HEK293T (cell line): ENCODE measurements at regions not wholly inside any gene's neighbourhood (a gene's known extent, or its start where the extent isn't known, plus 50 kb on each side); places are given as distances from the start of the nearest gene placed in this dataset.

ENCODE experiments used
- CTCF ChIA-PET: fragments of 350-600 bp; formaldehyde crosslinking; extraction: SDS; loops from one replicate; lab custom pipeline; 2021; ENCODE audit warnings: antibody characterized with exemption, inconsistent platforms; lab: Yijun Ruan, JAX
- POLR2A ChIA-PET: fragments of 350-600 bp; formaldehyde crosslinking; extraction: SDS; loops from one replicate; lab custom pipeline; 2020; ENCODE audit warnings: antibody characterized with exemption, inconsistent platforms; lab: Yijun Ruan, JAX
- DNase-seq: peaks from one replicate; pipeline ENCODE4 v3.0.0; 2012; ENCODE audit warnings: mixed read lengths; ENCODE audit errors: extremely low spot score
- ARNT ChIP-seq: fragments of 450-650 bp; IDR thresholded peaks from 2 replicates; pipeline ENCODE4 v1.6.1; 2017; ENCODE audit warnings: mild to moderate bottlenecking
- BHLHE40 ChIP-seq: fragments of 450-650 bp; IDR thresholded peaks from 2 replicates; pipeline ENCODE4 v1.6.1; 2016; ENCODE audit warnings: mild to moderate bottlenecking, moderate library complexity, borderline replicate concordance
- CTBP1 ChIP-seq: fragments of 450-650 bp; IDR thresholded peaks from 2 replicates; pipeline ENCODE4 v1.6.1; 2016; ENCODE audit warnings: borderline replicate concordance
- ELF4 ChIP-seq: fragments of 450-650 bp; IDR thresholded peaks from 2 replicates; pipeline ENCODE4 v1.6.1; 2017; ENCODE audit warnings: antibody characterized with exemption
- FOXA1 ChIP-seq: fragments of 450-650 bp; IDR thresholded peaks from 2 replicates; pipeline ENCODE4 v1.6.1; 2016; ENCODE audit warnings: mild to moderate bottlenecking
- FOXK2 ChIP-seq: fragments of 450-650 bp; IDR thresholded peaks from 2 replicates; pipeline ENCODE4 v1.6.1; 2016; ENCODE audit warnings: mild to moderate bottlenecking
- FOXM1 ChIP-seq: fragments of 450-650 bp; IDR thresholded peaks from 2 replicates; pipeline ENCODE4 v1.6.1; 2017; ENCODE audit warnings: mild to moderate bottlenecking, borderline replicate concordance
- HDGF ChIP-seq: fragments of 450-650 bp; IDR thresholded peaks from 2 replicates; pipeline ENCODE4 v1.6.1; 2017; ENCODE audit warnings: antibody characterized with exemption, borderline replicate concordance
- L3MBTL2 ChIP-seq: fragments of 450-650 bp; conservative IDR thresholded peaks from 2 replicates; pipeline ENCODE4 v1.6.1; 2016; ENCODE audit warnings: mild to moderate bottlenecking
- LEF1 ChIP-seq: fragments of 450-650 bp; IDR thresholded peaks from 2 replicates; pipeline ENCODE4 v1.6.1; 2017; ENCODE audit warnings: mild to moderate bottlenecking, borderline replicate concordance
- NFRKB ChIP-seq: fragments of 450-650 bp; IDR thresholded peaks from 2 replicates; pipeline ENCODE4 v1.6.1; 2016; ENCODE audit warnings: mild to moderate bottlenecking, moderate library complexity
- SP1 ChIP-seq: fragments of 450-650 bp; IDR thresholded peaks from 2 replicates; pipeline ENCODE4 v1.6.1; 2017
- SUZ12 ChIP-seq: fragments of 450-650 bp; IDR thresholded peaks from 2 replicates; pipeline ENCODE4 v1.6.1; 2016; ENCODE audit warnings: mild to moderate bottlenecking
- TARDBP ChIP-seq: fragments of 450-650 bp; IDR thresholded peaks from 2 replicates; pipeline ENCODE4 v1.6.1; 2016
- ZNF384 ChIP-seq: fragments of 450-650 bp; IDR thresholded peaks from 2 replicates; pipeline ENCODE4 v1.6.1; 2016
- TF ChIP-seq, protein P1 (sequence below): fragments of 450-650 bp; IDR thresholded peaks from 2 replicates; pipeline ENCODE4 v1.6.1; 2016

DNA sequence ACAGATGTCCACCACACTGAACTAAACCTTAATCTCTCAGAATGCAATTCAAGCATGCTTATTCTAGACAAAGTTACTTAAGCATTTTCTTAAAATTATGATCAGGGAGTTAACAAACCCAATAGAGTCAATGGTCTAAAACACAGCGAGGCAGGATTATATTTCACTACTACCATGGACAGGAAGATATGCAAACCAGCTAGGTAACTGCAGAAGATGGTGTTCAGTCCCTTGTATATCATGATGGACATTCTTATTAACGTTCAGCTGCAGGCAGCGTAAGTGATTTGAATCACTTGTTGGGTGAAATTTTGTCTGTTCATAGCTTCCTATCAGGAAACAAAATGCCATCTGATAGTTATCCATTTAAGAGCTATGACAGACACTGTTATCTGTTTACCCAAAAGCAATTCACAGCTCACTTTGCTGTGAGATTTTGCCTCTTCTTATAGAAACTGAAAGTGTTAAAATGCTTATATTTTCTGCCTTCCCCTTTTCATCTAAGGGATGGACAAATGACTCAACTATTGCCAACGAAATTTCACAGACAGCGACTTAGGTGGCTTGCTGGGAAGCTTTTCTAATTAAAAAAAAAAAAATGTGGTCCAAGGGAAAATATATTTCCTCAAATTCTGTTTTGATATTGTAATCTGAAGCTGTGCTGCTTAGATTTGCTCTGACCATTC is 591.9 kb downstream of the DACH1 start:
- CTCF ChIA-PET: no interaction called here
- TF ChIP-seq FOXK2: no peak
- TF ChIP-seq CTBP1: no peak
- no peak for TF ChIP-seq TARDBP
- no peak for TF ChIP-seq HDGF
- TF ChIP-seq BHLHE40: no peak
- TF ChIP-seq ELF4: no peak
- TF ChIP-seq, protein P1, sequence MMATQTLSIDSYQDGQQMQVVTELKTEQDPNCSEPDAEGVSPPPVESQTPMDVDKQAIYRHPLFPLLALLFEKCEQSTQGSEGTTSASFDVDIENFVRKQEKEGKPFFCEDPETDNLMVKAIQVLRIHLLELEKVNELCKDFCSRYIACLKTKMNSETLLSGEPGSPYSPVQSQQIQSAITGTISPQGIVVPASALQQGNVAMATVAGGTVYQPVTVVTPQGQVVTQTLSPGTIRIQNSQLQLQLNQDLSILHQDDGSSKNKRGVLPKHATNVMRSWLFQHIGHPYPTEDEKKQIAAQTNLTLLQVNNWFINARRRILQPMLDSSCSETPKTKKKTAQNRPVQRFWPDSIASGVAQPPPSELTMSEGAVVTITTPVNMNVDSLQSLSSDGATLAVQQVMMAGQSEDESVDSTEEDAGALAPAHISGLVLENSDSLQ: no peak
- no peak for TF ChIP-seq SP1
- no peak for TF ChIP-seq FOXA1
- no peak for TF ChIP-seq ARNT
- no peak for TF ChIP-seq ZNF384
- TF ChIP-seq LEF1: no peak
- TF ChIP-seq FOXM1: no peak
- TF ChIP-seq NFRKB: no peak
- no peak for TF ChIP-seq L3MBTL2
- POLR2A ChIA-PET: interaction anchor here (0.7 kb wide), 1 partner anchor 21 kb away, joined by 5 read pairs; no protein-coding TSS in a partner anchor
- no peak for DNase-seq

DNA sequence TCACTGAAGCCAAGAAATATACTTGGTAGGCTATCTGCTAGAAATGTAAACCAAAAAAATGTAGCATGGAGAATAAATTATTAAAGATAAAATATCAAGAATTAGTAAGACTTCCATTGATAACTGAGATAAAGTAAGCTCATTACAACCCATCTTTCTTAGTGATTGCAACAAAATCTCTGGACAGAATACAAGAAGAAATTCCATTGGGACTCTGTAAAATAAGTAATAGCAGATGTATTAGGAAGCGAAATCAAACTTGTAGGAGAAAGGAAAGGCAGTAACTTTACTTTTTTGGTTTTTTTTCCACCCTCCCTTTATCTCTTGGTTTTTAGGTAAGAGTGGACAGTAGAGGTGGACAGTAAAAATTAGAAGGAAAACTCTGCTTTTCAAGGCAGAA is 605.7 kb downstream of the DACH1 start:
- DNase-seq: no peak
- ChIA-PET CTCF (interaction anchor here (0.7 kb wide), 1 partner anchor 885 kb away, joined by 3 read pairs; no protein-coding TSS in a partner anchor), POLR2A (no interaction called here)
- TF ChIP-seq L3MBTL2 (no peak), TARDBP (no peak), HDGF (no peak), FOXK2 (no peak), ARNT (no peak), LEF1 (no peak), FOXA1 (no peak), BHLHE40 (no peak), SUZ12 (no peak), CTBP1 (no peak), FOXM1 (no peak), SP1 (no peak), ELF4 (no peak), NFRKB (no peak), ZNF384 (no peak)
- TF ChIP-seq, protein P1: no peak

DNA sequence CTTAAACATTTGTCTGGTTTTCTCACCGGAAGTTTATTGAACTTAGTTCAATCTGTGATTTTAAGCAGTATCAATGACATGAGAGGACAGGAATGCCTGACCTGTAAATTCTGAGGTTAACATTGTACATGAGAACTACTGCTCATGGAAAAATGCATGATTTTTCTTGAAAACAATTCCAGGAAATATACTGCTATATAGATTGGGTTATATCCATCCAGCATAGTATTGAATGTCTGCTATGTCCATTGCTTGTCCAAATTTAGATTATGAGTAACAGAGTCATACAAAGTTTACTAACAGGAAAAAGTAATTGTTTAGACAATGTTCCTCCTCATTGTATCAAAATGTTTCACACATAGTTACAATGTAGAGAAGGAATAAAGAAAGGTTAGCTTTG is 606.8 kb downstream of the DACH1 start:
- CTCF ChIA-PET: no interaction called here
- no peak for DNase-seq
- TF ChIP-seq FOXA1 (no peak), SUZ12 (no peak), HDGF (no peak), BHLHE40 (no peak), NFRKB (no peak), ELF4 (no peak), CTBP1 (no peak), SP1 (no peak)
- POLR2A ChIA-PET: no interaction called here

DNA sequence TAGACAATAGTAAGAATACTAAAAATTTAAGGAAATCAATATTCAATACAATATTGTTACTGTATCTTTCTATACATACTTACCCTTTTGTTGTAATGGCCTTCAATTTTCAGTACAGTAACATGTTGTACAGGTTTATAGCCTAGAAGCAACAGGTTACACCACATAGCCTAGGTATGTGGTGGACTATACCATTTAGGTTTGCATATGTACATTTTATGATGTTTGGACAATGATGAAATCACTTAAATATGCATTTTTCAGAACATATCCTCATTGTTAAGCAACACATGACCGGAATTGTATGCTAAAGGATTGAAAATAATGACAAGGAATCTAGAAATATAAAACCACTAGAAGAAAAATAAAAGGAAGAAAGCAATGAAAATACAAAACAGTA is 611.4 kb downstream of the DACH1 start:
- POLR2A ChIA-PET: no interaction called here
- CTCF ChIA-PET: interaction anchor here (0.7 kb wide), 1 partner anchor 12 kb away, joined by 4 read pairs; no protein-coding TSS in a partner anchor
- no peak for DNase-seq
- TF ChIP-seq ELF4: no peak

DNA sequence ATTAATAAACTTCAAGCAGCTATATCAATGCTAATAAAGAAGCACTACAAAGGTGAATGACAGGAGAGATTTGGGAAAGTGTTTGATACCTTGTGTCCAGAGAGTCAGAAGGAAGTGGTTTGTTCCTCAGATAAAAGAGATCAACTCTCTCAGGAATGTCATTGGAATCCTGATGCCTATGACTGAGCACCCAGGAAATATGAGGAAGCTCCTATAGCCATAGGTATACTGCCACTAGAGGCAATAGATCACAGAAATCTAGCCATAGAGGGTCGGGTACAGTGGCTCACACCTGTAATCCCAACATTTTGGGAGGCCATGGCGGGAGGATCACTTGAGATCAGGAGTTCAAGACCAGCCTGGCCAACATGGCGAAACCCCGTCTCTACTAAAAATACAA is 612.6 kb downstream of the DACH1 start:
- ChIA-PET POLR2A (interaction anchor here (0.6 kb wide), 1 partner anchor 21 kb away, joined by 5 read pairs; no protein-coding TSS in a partner anchor), CTCF (interaction anchor here (0.5 kb wide), 1 partner anchor 11 kb away, joined by 3 read pairs; no protein-coding TSS in a partner anchor)
- no peak for DNase-seq
- TF ChIP-seq FOXA1: no peak
- no peak for TF ChIP-seq NFRKB
- TF ChIP-seq ELF4: no peak
- TF ChIP-seq ARNT: no peak
- no peak for TF ChIP-seq TARDBP
- TF ChIP-seq ZNF384: no peak
- no peak for TF ChIP-seq BHLHE40
- TF ChIP-seq HDGF: no peak
- no peak for TF ChIP-seq FOXM1
- no peak for TF ChIP-seq LEF1
- no peak for TF ChIP-seq SUZ12
- TF ChIP-seq CTBP1: no peak
- TF ChIP-seq SP1: no peak
- TF ChIP-seq, protein P1: no peak
- no peak for TF ChIP-seq L3MBTL2
- TF ChIP-seq FOXK2: no peak

DNA sequence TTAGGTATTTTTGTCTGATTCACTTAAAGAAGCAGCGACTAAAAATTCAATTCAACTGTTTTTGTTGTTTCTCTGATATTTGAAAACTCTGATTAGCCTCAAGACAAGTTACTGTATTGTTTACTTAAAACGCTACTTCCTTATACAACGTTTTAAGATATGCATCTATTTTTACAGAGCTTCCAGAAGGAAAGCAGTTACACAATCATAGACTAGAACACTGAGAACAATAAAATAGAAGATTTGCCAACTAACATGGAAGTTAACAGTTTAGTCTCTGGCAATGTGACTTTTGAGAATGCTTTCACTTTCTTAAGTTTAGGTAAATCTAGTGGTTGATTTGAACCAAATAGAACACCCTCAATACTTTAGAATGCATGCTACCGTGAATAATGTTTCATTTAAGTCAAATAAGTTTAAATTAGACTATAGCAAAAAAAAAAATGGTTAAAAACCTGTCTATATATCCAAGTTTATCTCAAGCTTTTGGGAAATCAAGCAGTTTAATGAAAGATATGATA is 614.8 kb downstream of the DACH1 start:
- DNase-seq: no peak
- CTCF ChIA-PET: no interaction called here
- POLR2A ChIA-PET: no interaction called here
- TF ChIP-seq L3MBTL2 (no peak), ZNF384 (no peak)
